ENCODE measurements at regions not wholly inside any gene's neighbourhood (a gene's known extent, or its start where the extent isn't known, plus 50 kb on each side); places are given as distances from the start of the nearest gene placed in this dataset.
"Not testable (repeated sequence)": the region's sequence is repeated elsewhere in the genome, so short reads cannot be mapped to it uniquely, and the experiment has no call there.

- POLR2A ChIA-PET (ENCODE audit: partially characterized antibody); H2BK12ac ChIP-seq (ENCODE audit: low read depth, low read length); H2BK120ac ChIP-seq (replicated peaks; ENCODE audit: low read depth, low read length); DNase-seq (ENCODE audit: low read depth in 1 of 2, low spot score in 2 of 2); H4K20me1 ChIP-seq (replicated peaks in 1 of 2; ENCODE audit: control insufficient read depth in 1 of 2, insufficient read depth in 2 of 2, low read length in 2 of 2); H4K91ac ChIP-seq (replicated peaks; ENCODE audit: insufficient read length, low read length); H3K4me1 ChIP-seq (replicated peaks in 1 of 4; ENCODE audit: control insufficient read depth in 3 of 4, insufficient read depth in 4 of 4, low read length in 3 of 4); H3K79me1 ChIP-seq (ENCODE audit: low read depth, low read length); H3K23ac ChIP-seq (ENCODE audit: insufficient read length); H3K9ac ChIP-seq (replicated peaks in 1 of 4; ENCODE audit: extremely low read depth in 1 of 4, low read depth in 3 of 4, low read length in 3 of 4); H3K9me3 ChIP-seq (ENCODE audit: insufficient read depth in 2 of 2, low read depth in 1 of 2, low read length in 1 of 2); H3K27me3 ChIP-seq (replicated peaks in 1 of 4; ENCODE audit: control insufficient read depth in 3 of 4, extremely low read depth in 1 of 4, insufficient read depth in 3 of 4, low read length in 3 of 4); H2BK20ac ChIP-seq (ENCODE audit: low read length); H3K14ac ChIP-seq (ENCODE audit: insufficient read length); H3K4me3 ChIP-seq (ENCODE audit: extremely low read depth in 1 of 4, insufficient read depth in 2 of 4, low read depth in 3 of 4, low read length in 4 of 4); H3K27ac ChIP-seq (ENCODE audit: low read depth, low read length); H2AFZ ChIP-seq (ENCODE audit: low read length); H4K8ac ChIP-seq (ENCODE audit: extremely low read depth, insufficient read depth, low read length); H4K5ac ChIP-seq (ENCODE audit: insufficient read length, low read depth, low read length); H3K36me3 ChIP-seq (ENCODE audit: control insufficient read depth in 2 of 4, insufficient read depth in 4 of 4, low read length in 3 of 4); H3K18ac ChIP-seq (ENCODE audit: extremely low read depth, low read length); H3K23me2 ChIP-seq (ENCODE audit: low read depth, low read length); FAIRE-seq; H3K79me2 ChIP-seq (ENCODE audit: control insufficient read depth in 1 of 2, insufficient read depth in 2 of 2, low read length in 2 of 2); H3K56ac ChIP-seq (replicated peaks; ENCODE audit: insufficient read length, low read depth, low read length); H2BK5ac ChIP-seq (ENCODE audit: low read depth, low read length); H3K4ac ChIP-seq (replicated peaks; ENCODE audit: insufficient read length, low read depth, low read length); H2BK15ac ChIP-seq (ENCODE audit: low read length); H2AK5ac ChIP-seq (ENCODE audit: low read depth, low read length); H3K4me2 ChIP-seq (ENCODE audit: insufficient read depth in 1 of 2, low read depth in 2 of 2, low read length in 2 of 2); CTCF ChIA-PET (ENCODE audit: partially characterized antibody): not testable (repeated sequence)
- 93% methylated on average over 3 of the region's 5 CpGs; no CpG with 5 or more reads in 1 of the 2 experiments for WGBS, 2 experiments (ENCODE audit: extremely low coverage in 1 of 2, insufficient coverage in 1 of 2, insufficient read length in 1 of 2, insufficient replicate concordance in 2 of 2, low coverage in 1 of 2, low lambda C conversion rate in 2 of 2, missing lambda C conversion rate in 1 of 2)
Observed at GRCh38 chr2:111530239-111530965, 353.6 kb downstream of the ANAPC1 start.

Data from H1 (cell line).